ENCODE measurements at regions not wholly inside any gene's neighbourhood (a gene's known extent, or its start where the extent isn't known, plus 50 kb on each side); places are given as distances from the start of the nearest gene placed in this dataset.

- Histone ChIP-seq H3K4ac (ENCODE audit: low read depth, low read length) (no peak overlapping the region), H3K9ac (ENCODE audit: extremely low read depth, insufficient read length, low read length) (no peak overlapping the region), H3K18ac (ENCODE audit: insufficient read length, low read depth, low read length) (no peak overlapping the region), H3K27me3 (ENCODE audit: insufficient read depth, low read length) (no peaks in the 10 kb centered on the region), H3K56ac (ENCODE audit: insufficient read length, low read depth, low read length) (no peak overlapping the region), H3T11ph (ENCODE audit: low read length) (no peak overlapping the region), H4K20me1 (ENCODE audit: control insufficient read depth, insufficient read depth, insufficient read length) (no peaks in the 10 kb centered on the region), H2AFZ (ENCODE audit: low read length) (no peak overlapping the region), H2BK5ac (ENCODE audit: insufficient read length, low read length) (no peak overlapping the region), H4K91ac (ENCODE audit: insufficient read length, low read depth, low read length) (no peak overlapping the region), H2BK20ac (ENCODE audit: low read depth, low read length, poor library complexity, severe bottlenecking) (no peak overlapping the region), H3K4me2 (ENCODE audit: insufficient read depth, insufficient read length, low read length) (no peak overlapping the region), H3K9me3 (ENCODE audit: control insufficient read depth, low read depth, low read length) (no peaks in the 10 kb centered on the region), H2BK120ac (ENCODE audit: low read depth, low read length, poor library complexity, severe bottlenecking) (no peak overlapping the region), H4K5ac (ENCODE audit: insufficient read length, low read depth, low read length) (no peak overlapping the region), H3K23ac (ENCODE audit: insufficient read length, low read depth, low read length) (no peak overlapping the region), H2AK5ac (ENCODE audit: insufficient read length, low read length) (no peak overlapping the region), H3K4me1 (ENCODE audit: insufficient read depth, low read length) (no peaks in the 10 kb centered on the region), H3K27ac (ENCODE audit: insufficient read length, low read depth, low read length) (no peak overlapping the region), H3K14ac (ENCODE audit: insufficient read depth, low read length) (no peak overlapping the region), H3K79me1 (ENCODE audit: insufficient read depth, low read depth, low read length, poor library complexity, severe bottlenecking) (no peaks in the 10 kb centered on the region), H3K79me2 (ENCODE audit: insufficient read depth, low read length) (no peaks in the 10 kb centered on the region), H2BK15ac (ENCODE audit: low read depth, low read length) (no peak overlapping the region), H2BK12ac (ENCODE audit: insufficient read length, low read depth, low read length) (no peak overlapping the region), H4K8ac (replicated peaks; ENCODE audit: insufficient read length, low read depth, low read length) (no peak overlapping the region), H3K23me2 (ENCODE audit: insufficient read length, low read depth, low read length, poor library complexity, severe bottlenecking) (no peaks in the 10 kb centered on the region)
- no peak overlapping the region for H3K4me3 Mint-ChIP-seq
- no peak for TF ChIP-seq CTCF (conservative IDR thresholded peaks at IDR 0.05)
- H3K36me3 Mint-ChIP-seq (ENCODE audit: insufficient read depth in 1 of 3, low read depth in 3 of 3), result no peaks in the 10 kb centered on the region
- no CpG with 5 or more reads among the region's 3 CpGs for WGBS (ENCODE audit: extremely low coverage, insufficient read length, low lambda C conversion rate)
- H3K27me3 Mint-ChIP-seq (ENCODE audit: low read depth), result no peaks in the 10 kb centered on the region
- no peaks in the 10 kb centered on the region for H3K9me3 Mint-ChIP-seq
- no peak overlapping the region for H3K27ac Mint-ChIP-seq
- no peak for DNase-seq
- no peaks in the 10 kb centered on the region for H3K4me1 Mint-ChIP-seq
Measured at GRCh38 chr1:184163674-184164465, 112.3 kb downstream of the TSEN15 start.
